HFFc6 (cell line): ENCODE measurements at regions not wholly inside any gene's neighbourhood (a gene's known extent, or its start where the extent isn't known, plus 50 kb on each side); places are given as distances from the start of the nearest gene placed in this dataset.
A peak's percentile ranks its signal among the peaks of the same experiment; 100 is the strongest.

Source experiments
- DNase-seq: peaks from one replicate; pipeline ENCODE4 v3.0.0-alpha.2; 2018
- H3K27ac Mint-ChIP-seq: 2 replicates; pipeline ENCODE4 v1.8.0; 2020; ENCODE audit warnings: mild to moderate bottlenecking, mixed read lengths
- H3K27me3 Mint-ChIP-seq: 2 replicates; pipeline ENCODE4 v1.8.0; 2021; ENCODE audit warnings: mild to moderate bottlenecking, moderate library complexity, mixed read lengths; ENCODE audit not compliant: insufficient read depth
- H3K36me3 Mint-ChIP-seq: 2 replicates; pipeline ENCODE4 v1.8.0; 2021; ENCODE audit warnings: low read depth, mixed read lengths
- H3K4me1 Mint-ChIP-seq: 2 replicates; pipeline ENCODE4 v1.8.0; 2020; ENCODE audit warnings: low read depth, mixed read lengths
- H3K4me3 Mint-ChIP-seq: 2 replicates; pipeline ENCODE4 v1.8.0; 2020; ENCODE audit warnings: mild to moderate bottlenecking, moderate library complexity, mixed read lengths
- H3K9me3 Mint-ChIP-seq: 2 replicates; pipeline ENCODE4 v1.8.0; 2020; ENCODE audit warnings: mild to moderate bottlenecking, mixed read lengths
- TF ChIP-seq, protein P1 (sequence below): fragments of 200-600 bp; sonication (generic); IDR thresholded peaks from 2 replicates; pipeline ENCODE4 v1.5.0; 2021; ENCODE audit warnings: antibody characterized with exemption, mild to moderate bottlenecking

DNA sequence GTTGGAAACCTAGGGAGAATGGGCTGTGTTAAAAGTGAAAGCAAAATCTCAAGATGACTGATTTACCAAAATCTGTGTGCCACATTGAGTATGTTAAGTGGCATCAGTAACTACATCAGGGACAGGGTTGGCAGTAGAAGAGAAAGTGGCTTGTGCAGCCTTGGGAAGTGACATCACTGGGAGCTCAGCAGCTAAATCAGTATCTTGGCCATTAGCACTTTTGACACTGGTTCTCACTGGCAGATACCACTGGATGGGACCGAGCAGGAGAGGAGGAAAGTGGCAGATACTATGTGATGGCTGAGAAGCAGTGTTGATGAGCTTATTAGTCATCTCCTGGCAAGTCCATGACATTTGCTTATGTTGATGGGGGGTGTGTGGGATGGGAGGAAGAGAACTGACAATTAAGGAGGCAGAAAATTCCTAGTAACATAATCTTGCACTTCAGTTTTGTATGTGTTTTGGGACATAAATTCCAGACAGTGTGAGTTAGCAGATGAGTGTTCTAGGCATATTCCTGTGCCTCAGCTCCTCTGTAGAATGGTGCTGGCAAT lies 322.2 kb downstream of the SOX4 start:
- no peaks in the 10 kb centered on the region for H3K36me3 Mint-ChIP-seq
- peaks cover 3% of the 10 kb centered on the region for H3K27me3 Mint-ChIP-seq
- TF ChIP-seq, protein P1, sequence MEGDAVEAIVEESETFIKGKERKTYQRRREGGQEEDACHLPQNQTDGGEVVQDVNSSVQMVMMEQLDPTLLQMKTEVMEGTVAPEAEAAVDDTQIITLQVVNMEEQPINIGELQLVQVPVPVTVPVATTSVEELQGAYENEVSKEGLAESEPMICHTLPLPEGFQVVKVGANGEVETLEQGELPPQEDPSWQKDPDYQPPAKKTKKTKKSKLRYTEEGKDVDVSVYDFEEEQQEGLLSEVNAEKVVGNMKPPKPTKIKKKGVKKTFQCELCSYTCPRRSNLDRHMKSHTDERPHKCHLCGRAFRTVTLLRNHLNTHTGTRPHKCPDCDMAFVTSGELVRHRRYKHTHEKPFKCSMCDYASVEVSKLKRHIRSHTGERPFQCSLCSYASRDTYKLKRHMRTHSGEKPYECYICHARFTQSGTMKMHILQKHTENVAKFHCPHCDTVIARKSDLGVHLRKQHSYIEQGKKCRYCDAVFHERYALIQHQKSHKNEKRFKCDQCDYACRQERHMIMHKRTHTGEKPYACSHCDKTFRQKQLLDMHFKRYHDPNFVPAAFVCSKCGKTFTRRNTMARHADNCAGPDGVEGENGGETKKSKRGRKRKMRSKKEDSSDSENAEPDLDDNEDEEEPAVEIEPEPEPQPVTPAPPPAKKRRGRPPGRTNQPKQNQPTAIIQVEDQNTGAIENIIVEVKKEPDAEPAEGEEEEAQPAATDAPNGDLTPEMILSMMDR, result no peak
- H3K9me3 Mint-ChIP-seq, result no peaks in the 10 kb centered on the region
- peaks cover 25% of the 10 kb centered on the region for H3K4me1 Mint-ChIP-seq
- DNase-seq, result peak; percentile 29
- H3K4me3 Mint-ChIP-seq, result peak overlapping the region; percentile 83
- peak overlapping the region; percentile 50; the same call in 1 of the 2 replicates for H3K27ac Mint-ChIP-seq

DNA sequence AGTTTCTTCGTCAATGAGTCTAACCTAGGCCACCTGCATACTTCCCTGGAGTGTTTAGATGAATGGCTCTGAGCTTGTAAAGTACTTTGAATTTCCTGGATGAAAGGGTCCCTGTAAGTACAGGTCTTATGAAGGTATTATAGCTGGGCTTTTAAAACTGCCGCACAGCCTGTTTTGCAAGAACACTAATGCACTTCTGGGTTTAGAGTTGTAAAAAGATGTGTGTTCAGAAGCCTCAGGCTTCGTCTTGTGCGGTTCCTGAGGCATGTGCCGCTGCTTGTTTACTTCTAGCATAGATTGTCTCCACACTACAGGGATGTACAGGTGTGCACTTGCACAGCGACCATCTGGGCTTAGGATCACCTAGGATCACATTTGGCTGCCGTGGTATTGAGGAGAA lies 324.5 kb downstream of the SOX4 start:
- peaks cover 3% of the 10 kb centered on the region for H3K27me3 Mint-ChIP-seq
- TF ChIP-seq, protein P1, result no peak
- H3K27ac Mint-ChIP-seq, result no peak overlapping the region
- peaks cover 36% of the 10 kb centered on the region for H3K4me1 Mint-ChIP-seq
- no peaks in the 10 kb centered on the region for H3K9me3 Mint-ChIP-seq
- no peak for DNase-seq
- H3K4me3 Mint-ChIP-seq, result no peak overlapping the region
- H3K36me3 Mint-ChIP-seq, result no peaks in the 10 kb centered on the region

DNA sequence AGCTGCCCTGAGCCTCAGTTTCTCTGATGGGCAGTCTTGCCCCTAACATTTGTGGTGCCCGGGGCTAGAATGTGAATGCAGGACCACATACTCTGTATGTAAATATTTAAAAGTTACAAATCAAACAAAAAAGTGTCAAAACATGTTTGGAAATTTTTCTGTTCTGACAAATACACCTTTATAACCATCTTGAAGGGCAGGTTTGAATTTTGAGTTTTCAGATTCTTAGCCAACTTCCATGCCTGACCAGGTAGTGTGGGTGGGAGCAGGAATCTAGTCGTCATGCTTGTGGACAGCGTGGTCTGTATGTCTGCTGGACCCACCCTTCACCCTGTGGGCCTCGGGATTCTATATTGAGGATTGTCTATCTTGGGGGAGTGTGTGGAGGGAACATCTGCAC lies 325.1 kb downstream of the SOX4 start:
- Mint-ChIP-seq H3K27ac (no peak overlapping the region), H3K36me3 (no peaks in the 10 kb centered on the region), H3K4me3 (no peak overlapping the region)

DNA sequence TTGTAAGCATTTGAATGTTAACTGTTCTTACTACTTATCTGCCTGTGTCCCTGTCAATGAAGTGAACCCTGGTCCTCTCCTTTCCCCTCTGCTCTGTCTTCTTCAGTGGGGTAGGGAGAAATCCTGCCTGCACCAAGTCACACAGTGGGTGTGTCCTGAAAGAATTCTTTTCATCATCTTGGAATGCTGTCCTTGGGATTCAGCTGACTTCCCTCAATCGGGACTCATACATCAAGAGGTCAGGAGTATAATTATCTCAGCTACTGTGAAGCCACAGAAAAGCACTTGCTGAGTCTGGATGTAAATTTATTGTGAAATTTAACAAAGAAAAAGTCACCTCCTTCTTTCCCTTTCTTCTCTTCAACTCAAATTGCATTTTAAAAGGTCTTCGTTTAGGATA lies 328.5 kb downstream of the SOX4 start:
- Mint-ChIP-seq H3K9me3 (no peaks in the 10 kb centered on the region), H3K4me3 (no peak overlapping the region), H3K4me1 (peaks cover 17% of the 10 kb centered on the region), H3K36me3 (no peaks in the 10 kb centered on the region), H3K27me3 (no peaks in the 10 kb centered on the region; the same call in 1 of the 2 replicates), H3K27ac (no peak overlapping the region)
- TF ChIP-seq, protein P1, result no peak
- DNase-seq, result peak; percentile 22

More for the DNA sequence above, 325.1 kb downstream of the SOX4 start:
- TF ChIP-seq, protein P1, result no peak
- no peaks in the 10 kb centered on the region; the same call in 1 of the 2 replicates for H3K27me3 Mint-ChIP-seq
- no peaks in the 10 kb centered on the region for H3K9me3 Mint-ChIP-seq
- DNase-seq, result no peak
- H3K4me1 Mint-ChIP-seq, result peaks cover 36% of the 10 kb centered on the region

DNA sequence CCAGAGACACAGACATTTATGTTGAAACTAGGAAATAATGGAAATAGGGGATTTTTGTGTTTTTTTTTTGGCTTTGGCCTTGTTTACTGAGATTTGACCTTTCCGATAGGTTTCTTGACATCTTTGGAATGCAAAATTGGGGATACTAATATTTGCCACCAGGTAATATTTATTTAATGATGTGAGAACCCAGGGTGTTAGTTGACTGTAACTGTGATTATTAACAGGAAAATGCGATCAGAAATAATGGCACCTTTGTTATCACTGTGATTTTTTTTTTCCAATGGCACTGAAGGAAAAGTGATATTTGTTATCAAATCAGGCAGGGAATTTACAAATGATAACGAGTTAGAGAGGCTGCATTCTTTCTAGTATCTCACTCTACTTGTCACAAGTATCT lies 330.5 kb downstream of the SOX4 start:
- peaks cover 11% of the 10 kb centered on the region for H3K4me1 Mint-ChIP-seq
- no peak overlapping the region for H3K4me3 Mint-ChIP-seq
- H3K27ac Mint-ChIP-seq, result no peak overlapping the region
- no peak for DNase-seq
- no peaks in the 10 kb centered on the region for H3K9me3 Mint-ChIP-seq
- TF ChIP-seq, protein P1, result no peak
- H3K27me3 Mint-ChIP-seq, result no peaks in the 10 kb centered on the region; the same call in none of the 2 replicates
- H3K36me3 Mint-ChIP-seq, result no peaks in the 10 kb centered on the region

DNA sequence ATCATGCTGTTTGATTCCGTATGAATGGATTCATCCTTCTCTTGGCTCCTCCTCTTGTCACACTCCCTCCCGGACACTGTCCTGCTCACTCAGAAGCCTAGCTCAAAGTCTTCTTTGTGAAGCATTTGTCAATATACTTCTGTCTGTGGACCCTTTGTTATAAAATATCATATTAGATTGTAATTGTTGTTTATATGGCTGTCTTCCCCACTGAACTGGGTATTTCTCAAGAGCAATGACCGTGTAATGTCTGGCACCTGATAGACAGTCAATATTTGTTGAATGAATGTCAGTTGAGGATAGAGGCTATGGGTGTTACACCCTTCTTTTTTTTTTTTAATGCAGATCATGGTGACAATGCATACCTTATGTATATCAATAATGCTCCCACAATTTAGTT lies 335.3 kb downstream of the SOX4 start:
- TF ChIP-seq, protein P1, result no peak
- no peaks in the 10 kb centered on the region for H3K9me3 Mint-ChIP-seq
- no peaks in the 10 kb centered on the region for H3K4me1 Mint-ChIP-seq
- no peaks in the 10 kb centered on the region for H3K36me3 Mint-ChIP-seq
- H3K27me3 Mint-ChIP-seq, result no peaks in the 10 kb centered on the region; the same call in 1 of the 2 replicates
- H3K4me3 Mint-ChIP-seq, result no peak overlapping the region
- DNase-seq, result no peak
- no peak overlapping the region for H3K27ac Mint-ChIP-seq
